ENCODE measurements at regions not wholly inside any gene's neighbourhood (a gene's known extent, or its start where the extent isn't known, plus 50 kb on each side); places are given as distances from the start of the nearest gene placed in this dataset.
"Not testable (repeated sequence)": the region's sequence is repeated elsewhere in the genome, so short reads cannot be mapped to it uniquely, and the experiment has no call there.

DNA sequence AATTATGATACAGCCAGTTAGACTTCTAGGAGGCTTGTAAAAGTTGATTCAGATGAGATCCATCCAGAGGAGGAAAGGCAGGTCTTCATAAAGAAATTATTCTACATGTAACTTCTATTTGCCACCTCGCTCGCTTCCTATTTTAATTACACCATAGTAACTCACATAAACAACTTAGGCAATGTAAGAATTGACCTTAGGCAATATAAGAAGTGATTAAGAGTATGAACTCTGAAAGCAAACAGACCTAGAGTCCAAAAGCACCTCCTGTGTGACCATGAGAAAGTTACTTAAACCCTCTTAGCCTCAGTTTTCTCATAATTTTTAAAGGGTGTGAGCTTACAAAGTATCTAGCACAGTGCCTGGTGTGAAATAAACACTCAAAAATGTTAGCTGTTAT lies 192.7 kb upstream of the NFIA start:
- DNase-seq (ENCODE audit: low read depth): no peak

DNA sequence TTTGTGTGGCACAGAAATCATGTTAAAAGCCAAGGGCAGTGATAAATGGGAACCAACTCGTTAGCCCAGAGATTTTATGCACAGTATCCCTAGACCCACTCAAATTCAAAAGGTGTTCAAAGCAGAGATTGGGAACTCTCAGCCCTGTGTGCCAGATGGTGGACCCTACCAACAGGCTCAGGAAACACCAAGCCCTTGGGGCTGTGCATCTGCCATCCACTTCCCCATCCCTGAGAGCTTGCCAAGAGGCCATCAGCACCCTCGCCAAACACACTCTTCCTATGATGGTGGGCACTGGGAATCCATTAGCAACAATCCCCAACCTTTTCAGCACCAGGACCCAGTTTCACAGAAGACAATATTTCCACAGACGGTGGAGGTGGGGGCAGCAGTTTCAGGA lies 194.2 kb upstream of the NFIA start:
- DNase-seq (ENCODE audit: low read depth): no peak

DNA sequence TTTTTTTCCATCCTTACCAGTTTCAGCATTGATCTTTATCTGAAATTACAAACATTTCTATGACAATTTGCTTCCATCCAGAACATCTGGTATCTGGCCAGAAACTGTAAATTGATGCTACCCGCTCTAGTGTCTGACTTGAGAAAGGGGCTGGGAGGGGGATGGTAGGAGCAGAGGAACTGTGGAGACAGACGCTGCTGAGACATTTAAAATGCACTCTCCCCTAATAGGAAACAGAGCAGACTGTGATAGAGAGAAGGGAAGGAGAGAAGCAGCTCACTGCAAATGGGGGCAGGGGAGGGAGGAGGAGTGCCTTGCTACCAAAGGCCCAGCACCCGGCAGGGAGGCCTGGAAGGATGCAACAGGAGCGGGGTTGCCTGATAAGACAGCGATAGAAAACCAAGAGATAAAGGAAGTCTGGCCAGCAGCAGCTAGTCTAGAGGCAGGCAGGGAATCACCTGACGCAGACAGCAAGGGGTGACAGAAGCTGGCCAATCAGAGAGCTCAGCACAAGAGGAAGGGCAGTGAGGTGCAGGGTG lies 195.5 kb upstream of the NFIA start:
- no peak for DNase-seq (ENCODE audit: low read depth)

DNA sequence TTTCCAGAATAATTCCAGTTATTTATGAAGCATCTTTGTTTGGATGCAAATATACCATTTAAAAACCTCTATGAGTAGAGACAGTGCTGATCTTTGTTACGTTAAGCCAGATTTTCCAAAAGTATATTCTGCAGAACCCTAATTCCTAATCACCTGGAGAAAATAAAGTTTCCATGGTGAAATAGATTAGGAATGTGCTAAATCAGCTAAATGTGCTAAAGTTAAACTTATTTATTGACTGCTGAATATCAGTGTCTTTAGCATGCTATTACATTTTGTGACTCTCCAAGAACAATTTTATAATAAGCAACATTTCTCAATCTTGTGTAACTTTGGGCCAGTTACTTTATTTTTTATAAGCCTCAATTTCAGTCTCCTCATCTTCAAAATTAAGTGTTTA lies 196.3 kb upstream of the NFIA start:
- DNase-seq (ENCODE audit: low read depth): no peak

DNA sequence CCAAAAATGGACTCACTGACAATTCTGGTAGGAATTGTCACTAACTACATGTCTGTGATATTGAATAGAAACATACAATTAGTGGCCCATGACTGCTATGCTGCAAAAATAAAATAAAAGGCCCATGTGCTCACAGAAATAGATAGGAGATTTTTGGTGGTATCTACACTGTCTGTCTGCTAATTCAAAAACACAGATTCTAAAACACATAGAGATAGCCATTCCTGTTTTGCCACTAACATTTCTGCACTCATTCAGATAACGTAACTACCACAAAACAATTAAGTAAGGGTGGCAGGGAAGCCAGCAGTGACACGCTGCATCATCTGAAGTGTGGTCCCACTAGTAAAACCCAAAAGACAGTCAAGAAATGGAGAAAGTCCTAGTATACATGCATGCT lies 202.2 kb upstream of the NFIA start:
- DNase-seq (ENCODE audit: low read depth): no peak

DNA sequence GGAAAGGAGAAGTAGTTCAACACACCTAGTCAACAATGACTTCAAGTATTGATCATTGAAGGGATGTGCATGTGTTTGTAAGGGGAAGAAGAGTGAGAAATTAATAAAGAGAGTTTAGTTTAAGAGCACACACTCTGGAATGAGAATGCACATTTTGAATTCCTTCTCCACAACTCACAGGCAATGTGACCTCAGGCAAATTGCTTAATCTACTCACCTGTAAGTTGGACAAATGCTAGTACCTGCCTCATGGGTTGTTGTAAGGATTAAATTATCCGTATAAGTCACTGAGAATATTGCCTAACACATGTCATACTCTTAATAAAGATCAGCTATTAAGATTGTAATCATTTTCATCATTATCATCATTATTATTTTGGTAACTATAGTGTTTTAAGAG lies 204.0 kb upstream of the NFIA start:
- no peak for DNase-seq (ENCODE audit: low read depth)

DNA sequence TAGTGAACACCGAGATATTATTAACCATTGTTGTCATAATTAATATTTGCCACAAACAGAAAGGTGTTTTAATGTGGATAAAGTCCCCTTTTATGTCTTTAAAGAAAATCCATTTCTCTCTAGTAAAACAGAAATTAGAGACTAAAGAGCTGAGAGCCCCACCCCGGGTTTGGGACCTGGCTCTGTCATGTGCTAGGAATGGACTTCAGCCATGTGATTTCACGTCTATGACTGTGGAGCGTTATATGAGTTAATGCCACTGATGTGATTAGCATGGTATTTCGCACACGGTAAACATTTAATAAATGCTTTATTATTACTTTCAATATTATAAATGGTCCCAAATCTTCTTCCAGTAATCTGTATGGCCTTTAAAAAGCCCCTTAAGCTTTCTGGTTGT lies 205.0 kb upstream of the NFIA start:
- DNase-seq (ENCODE audit: low read depth): no peak

DNA sequence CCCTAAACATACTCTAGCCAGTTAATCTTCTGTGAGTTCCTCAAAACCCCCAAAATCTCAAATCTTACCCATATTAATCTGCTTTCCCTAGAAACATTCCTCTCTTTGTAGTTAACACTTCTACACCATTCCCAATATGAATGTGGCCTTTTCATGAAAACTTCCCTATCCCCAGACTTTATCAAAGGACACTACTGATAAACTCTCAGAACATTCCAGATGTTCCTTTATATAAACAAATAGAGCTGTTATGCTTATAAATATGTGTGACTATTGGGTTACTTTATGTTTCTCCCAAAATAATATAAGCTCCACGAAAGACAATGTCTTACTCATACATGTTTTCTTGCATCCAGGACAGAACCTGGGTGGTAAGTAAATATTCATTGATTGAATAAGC lies 205.4 kb upstream of the NFIA start:
- no peak for DNase-seq (ENCODE audit: low read depth)

DNA sequence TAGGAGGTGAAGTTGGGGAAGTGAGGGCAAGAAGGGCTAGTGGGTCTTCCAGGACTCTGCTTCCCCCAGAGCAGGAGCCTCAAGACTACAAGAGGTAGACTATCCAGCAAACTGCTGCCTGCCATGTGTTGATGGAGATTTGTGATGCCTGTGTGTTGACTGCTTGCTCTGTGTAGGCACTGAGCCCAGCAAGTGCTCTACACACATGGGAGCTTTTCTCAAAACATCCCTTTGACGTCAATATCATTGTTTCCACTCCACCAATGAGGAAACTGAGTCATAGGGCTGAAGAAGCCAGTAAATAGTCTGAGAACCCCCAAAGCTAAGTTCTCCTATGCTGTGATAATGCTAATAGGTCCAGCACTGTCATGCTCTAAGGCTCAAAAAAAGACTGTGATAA lies 207.2 kb upstream of the NFIA start:
- no peak for DNase-seq (ENCODE audit: low read depth)

DNA sequence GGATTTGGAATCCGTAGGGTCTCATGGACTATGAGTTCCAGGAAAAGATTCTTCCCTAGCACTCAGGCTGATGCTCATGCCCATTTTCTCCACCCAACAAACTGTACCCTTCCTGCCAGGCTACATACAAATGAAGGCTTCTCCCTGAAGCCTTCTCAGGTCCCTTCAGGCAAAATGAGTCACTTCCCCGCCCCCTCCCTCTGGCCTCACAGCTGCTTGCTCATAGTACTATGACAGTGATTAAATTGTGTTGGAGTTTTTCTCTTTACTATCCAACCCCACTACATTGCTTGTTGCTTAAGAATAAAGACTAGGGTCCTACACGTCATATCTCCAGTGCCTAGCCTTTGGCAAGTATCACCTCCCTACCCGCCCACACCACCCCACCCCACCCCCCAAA lies 207.6 kb upstream of the NFIA start:
- peak; percentile 16 for DNase-seq (ENCODE audit: low read depth)

DNA sequence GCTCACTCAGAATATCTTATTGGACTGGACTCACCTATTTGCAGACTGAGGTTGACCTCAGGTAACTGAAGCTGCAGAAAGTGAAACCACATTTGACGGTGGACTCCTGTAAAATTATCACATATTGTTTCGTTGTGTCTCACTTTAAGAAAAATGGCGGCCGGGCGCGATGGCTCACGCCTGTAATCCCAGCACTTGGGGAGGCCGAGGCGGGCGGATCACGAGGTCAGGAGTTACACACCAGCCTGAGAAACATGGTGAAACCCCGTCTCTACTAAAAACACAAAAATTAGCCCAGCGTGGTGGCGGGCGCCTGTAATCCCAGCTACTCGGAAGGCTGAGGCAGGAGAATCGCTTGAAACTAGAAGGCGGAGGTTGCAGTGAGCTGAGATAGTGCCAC lies 209.0 kb upstream of the NFIA start:
- DNase-seq (ENCODE audit: low read depth): not testable (repeated sequence)

DNA sequence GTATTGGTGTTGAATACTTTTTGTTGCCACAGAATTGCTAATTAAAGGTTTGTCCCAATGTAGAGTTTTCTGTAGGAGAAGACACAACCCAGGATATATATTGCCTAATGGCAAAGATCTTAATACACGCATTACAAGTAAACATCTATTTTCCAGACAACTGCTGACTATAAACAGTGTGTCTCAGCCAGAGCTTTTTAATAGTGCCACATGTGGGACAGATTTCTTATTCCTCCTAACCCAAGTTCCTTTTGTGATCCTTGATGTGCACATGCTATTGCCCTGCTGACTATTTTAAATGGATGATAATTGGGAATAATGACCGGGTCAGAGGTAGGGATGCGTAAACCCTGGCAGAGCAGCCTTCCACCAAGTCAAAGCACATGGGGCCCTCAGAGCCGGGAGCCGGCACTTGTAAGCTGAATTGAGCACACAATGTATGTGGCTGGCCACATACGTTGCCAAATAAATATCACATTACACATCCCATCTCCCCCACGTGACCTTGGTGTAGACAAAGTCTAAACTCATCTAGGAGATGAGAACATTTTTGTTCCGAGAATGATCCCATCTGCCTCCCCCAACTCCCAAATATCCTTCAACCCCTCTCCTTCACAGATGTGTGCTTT lies 209.8 kb upstream of the NFIA start:
- DNase-seq (ENCODE audit: low read depth): no peak

DNA sequence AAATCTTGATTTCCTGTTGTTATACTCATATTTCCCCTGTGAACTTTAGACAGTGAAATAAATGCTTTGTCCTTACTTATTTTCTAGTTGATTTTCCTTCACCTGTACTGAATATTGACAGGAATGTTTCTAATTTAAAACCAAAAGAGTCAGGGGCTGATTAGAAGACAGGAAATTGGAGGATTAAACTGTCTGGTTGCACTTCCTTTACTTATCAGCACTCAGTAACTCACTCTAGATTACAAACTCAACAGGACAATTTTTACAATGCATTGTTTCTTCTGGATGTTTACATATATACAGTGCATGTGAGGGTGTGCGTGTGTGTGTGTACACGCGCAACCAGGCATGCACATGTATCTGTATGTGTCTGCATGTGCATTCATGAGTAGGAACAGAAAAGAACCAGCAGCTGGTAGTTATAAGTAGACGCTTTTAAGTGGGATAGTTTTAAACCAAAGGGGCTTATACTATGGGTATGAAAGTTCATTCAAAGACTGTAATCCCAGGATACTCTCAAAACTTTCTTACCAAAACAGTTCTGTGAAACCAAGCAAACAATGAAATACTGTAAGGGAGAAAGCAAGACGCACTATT lies 212.0 kb upstream of the NFIA start:
- DNase-seq (ENCODE audit: low read depth): no peak

DNA sequence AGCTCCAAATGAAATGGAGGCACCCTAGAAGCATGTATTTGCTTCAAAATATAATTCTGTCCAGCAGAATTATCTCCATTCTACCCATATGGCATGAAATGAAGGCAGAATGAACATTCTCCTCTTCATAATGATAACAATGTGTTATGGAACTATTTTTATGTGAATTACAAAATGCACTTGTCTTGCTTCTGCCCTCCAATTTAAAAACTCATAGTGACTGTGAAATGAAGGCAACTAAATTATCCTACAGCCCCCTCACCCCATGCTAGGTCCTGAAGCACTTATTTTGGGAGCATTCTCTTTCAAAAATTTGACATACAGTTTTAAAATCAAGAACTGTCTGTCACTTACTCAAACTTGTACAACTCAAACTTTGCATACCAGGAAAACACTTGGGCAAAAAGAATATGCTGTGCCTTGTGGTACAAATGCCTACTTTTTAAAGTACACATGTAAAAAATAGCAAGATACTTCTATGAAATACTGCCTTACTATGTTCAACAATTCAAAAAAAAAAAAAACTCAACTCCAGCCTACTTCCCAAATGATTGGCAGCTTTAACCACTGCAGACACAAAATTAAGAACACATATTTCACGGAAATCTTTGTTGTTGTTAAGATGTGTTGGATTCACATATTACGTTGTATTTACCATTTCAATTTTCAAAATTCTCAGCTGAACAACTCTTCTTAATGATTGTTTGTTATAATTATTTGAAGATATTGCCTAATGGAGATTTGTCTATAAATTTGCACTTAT lies 213.3 kb upstream of the NFIA start:
- DNase-seq (ENCODE audit: low read depth): no peak

DNA sequence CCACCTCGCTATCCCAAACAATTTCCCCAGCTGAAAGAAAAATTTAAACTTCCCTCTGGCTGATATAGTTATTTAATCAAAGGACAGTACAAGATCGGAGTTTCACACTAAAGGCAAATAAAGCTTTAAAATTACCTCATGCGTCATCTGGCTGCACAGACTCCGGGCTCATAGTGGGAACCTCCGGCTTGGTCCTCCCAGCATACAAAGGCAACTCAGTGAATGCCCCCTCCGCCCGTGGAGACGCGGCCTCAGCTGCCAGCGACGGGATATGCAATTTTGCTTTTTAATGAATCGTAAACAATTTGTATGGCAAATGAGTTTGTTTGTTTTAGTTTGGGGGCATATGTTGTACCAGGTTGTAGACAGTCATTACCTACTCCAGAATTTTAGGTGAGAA lies 214.6 kb upstream of the NFIA start:
- DNase-seq (ENCODE audit: low read depth): no peak

DNA sequence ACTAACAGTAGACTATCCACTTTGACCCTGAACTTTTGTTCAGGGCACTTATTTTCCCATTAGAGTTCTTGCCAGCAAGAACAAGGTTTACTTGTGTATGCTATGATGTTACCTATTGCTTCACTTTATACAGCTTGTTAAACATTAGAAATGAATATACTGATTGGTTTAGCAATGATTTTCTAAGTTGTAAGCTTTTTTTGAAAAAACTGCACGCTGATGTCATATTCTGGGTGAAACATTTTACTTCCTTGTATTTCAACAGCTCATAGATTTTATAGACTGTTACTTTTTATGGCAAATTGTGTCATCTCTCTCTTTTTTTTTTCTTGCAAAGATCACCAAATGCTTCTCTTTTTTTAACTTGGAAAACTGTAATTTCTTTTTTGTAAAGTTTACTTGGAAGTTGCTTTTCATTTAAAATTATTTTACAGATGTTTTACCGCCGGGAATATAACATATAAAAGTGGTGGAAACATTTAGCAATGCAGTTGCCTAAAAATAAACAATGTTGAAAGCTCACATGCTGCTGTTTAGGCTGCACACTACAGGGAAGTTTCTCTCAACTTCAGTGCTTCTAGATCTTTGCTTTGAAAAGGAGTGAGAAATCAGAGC lies 215.3 kb upstream of the NFIA start:
- no peak for DNase-seq (ENCODE audit: low read depth)

DNA sequence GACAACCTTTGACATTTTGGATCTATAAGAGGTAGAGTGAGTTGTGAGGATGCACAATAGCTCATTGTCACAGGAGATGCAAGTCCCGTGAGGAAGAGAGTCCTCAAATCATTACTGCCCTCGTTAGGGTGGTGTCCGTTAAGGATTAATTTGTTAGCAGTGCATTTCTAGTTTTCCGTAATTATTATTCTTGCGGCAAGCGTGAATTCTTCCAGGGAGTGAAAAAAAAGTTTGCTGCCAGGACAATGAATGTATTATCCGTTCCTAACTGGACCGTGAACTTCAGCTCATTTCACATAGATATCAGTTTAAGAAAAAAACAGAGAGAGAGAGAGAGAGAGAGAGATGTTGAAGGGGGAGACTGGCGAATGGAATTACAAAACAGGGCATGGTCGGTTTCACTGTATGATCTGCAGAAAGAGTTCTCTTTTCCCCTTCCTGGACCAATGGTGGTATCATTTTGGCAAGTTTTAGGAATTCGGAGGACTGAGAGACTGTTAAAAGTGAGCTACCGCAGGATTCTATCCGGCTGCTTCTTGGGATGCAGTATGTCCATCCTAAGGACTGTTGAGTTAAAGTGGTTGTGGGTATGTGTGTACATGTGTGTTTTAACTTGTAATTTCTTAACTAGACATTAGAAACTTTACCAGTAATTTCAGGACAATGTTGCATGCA lies 216.0 kb upstream of the NFIA start:
- DNase-seq (ENCODE audit: low read depth): no peak

DNA sequence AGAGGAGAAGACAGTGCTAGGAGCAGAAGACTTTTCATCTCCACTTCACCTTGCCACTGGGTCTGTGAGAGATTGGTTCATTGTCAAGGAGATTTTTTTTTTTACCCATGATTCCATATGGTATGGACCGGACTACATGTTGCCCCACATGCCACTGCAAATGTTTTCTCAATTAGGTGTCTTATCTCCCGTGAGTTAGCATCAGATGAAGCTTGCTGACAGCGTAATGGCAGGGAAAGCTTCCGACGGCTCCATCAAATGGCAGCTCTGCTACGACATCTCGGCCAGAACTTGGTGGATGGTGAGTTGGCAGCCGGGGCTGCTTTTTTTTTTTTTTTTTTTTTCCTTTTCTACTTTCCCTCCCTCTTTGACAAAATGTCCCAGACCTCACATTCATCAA lies 217.2 kb upstream of the NFIA start:
- no peak for DNase-seq (ENCODE audit: low read depth)

DNA sequence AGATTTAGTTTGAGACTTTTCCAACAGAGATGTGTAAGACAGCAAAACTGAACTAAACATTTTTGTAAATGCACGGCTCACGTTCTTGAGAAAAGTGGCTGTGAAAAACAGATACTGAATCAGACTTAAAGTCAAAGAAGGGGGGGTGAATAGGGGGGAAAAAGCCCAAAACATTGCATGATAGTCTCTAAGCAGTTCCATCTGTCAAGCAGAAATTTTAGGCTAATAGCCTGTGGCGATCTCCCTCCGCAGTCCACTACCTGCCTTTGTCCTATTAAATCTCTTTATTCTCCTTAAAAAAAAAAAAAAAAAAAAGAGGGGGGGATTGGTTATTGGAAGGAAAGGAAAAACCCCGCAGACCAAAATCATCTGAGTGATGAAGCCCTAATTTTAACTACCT lies 217.6 kb upstream of the NFIA start:
- DNase-seq (ENCODE audit: low read depth): no peak

DNA sequence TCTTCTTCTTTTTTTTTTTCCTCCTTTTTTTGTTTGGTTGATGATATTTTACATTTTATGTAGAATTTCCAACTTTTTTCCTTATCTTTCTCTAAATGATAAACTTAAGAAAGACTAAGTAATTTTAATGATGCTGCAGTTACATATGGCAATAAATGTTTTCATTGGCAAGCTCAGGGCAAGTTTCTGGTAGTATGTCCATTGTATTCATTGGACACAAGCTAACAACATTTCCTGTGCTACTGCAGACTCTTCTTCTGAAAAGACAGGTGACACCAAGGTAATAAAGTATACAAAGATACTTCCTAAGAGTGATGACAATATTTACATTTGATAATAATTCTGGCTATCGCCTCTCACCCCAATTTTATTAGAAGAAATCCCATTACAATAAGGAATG lies 219.2 kb upstream of the NFIA start:
- DNase-seq (ENCODE audit: low read depth): no peak

DNA sequence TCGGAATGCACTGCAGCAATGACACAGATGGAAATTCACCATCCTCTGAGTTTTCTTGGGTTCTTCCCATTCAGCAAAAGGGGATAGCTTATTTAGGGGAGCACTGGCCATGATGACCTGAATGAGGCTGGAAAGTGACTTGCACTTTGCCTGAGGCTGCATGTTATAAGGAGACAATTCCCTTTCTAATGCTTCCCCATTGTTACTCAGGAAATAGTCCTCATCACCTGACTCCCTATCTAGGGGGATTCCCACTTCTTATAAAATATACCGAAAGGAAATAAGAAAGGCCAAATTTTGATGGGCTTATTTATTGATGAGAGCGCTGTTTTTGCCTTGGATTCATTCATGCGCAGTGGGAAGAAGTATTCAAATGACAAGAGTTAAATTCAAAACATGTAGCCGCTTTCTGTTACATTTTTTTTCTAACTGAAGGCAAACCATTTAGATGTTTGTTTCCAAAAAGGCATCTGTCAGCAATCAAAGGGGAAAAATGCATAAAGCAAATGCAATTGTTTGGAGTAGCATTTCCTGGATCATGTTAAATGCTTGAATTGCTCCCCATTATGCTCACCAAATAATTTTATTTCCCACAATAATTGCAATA lies 220.3 kb upstream of the NFIA start:
- no peak for DNase-seq (ENCODE audit: low read depth)

DNA sequence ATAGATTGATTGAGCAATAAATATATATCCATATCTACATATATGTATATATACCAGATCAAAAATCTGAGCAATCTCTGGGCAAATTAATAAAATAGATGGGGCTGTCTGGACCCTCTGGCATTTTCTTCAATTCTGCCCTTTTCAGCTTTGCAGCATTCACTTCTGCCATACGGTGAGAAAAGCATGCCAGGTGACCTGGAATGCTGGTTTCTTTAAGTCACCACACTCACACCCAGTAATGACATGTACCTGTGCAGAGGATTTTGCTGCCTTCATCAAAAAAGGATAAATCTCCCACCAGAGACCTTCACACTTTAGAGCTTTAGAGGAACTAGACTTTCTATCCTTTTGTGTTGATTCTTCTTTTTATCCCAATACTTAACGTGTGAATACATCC lies 223.2 kb upstream of the NFIA start:
- DNase-seq (ENCODE audit: low read depth): no peak
